ENCODE measurements at regions not wholly inside any gene's neighbourhood (a gene's known extent, or its start where the extent isn't known, plus 50 kb on each side); places are given as distances from the start of the nearest gene placed in this dataset.

DNA sequence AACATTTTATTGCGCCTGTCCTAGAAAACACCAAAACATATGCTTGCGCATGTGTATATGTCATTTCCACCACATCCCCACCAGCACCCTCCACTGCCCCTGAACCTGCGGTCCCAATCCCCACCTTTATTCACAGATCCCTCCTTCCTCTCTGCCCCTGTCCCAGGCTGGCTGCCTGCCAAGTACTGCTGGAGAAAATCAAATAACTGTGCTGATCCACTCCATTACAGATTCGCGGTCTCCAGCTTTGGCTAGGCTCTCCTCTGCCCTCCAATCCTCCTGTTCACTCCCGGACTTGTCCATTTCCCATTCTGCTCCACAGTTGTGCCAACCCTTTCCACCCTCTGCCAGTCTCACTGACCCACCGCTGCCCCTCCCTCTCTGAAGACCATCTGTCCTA lies 59.3 kb upstream of the GJB5 start:
- ATAC-seq (no peak), DNase-seq (ENCODE audit: low read depth, low spot score) (no peak)
- H3K4me1 ChIP-seq (ENCODE audit: control insufficient read depth in 1 of 2, insufficient read depth in 2 of 2, low read length in 2 of 2) = peaks cover 0 to 12% of the 10 kb centered on the region in 2 experiments; a peak in 1 of 4 replicates
- H3K9me2 ChIP-seq (ENCODE audit: insufficient read depth) = no peaks in the 10 kb centered on the region
- intact Hi-C loops (cut with micrococcal nuclease) = no loop called here
- no peak overlapping the region for H2AFZ ChIP-seq (ENCODE audit: low read depth, low read length, poor library complexity, severe bottlenecking)
- no TSS peak for BruUV-seq (replicated peaks)
- no peaks in the 10 kb centered on the region for H3K36me3 ChIP-seq (ENCODE audit: control insufficient read depth in 1 of 2, insufficient read depth in 2 of 2, low read length in 2 of 2)
- no peaks in the 10 kb centered on the region for H3K9me3 ChIP-seq (ENCODE audit: control insufficient read depth in 1 of 2, insufficient read depth in 1 of 2, low read depth in 1 of 2, low read length in 2 of 2)
- peaks cover 21% of the 10 kb centered on the region for H3K27me3 ChIP-seq (ENCODE audit: insufficient read depth, low read length)
- no peak overlapping the region for H3K27ac ChIP-seq (ENCODE audit: low read depth, low read length)
- no peaks in the 10 kb centered on the region for H3K79me2 ChIP-seq (ENCODE audit: insufficient read depth, low read length)
- no peaks in the 10 kb centered on the region for H4K20me1 ChIP-seq (ENCODE audit: insufficient read depth)
- no peak overlapping the region for H3K9ac ChIP-seq (ENCODE audit: low read length)
- CTCF ChIA-PET = interaction anchor here (1.4 to 1.5 kb wide), 3 partner anchors 9 to 47 kb away, joined by 5 to 6 read pairs (median 5); no protein-coding TSS in a partner anchor
- H3K4me3 ChIP-seq (replicated peaks in 1 of 2; ENCODE audit: low read depth in 1 of 2, low read length in 2 of 2) = no peak overlapping the region
- TF ChIP-seq SP1 (IDR thresholded peaks at IDR 0.05; ENCODE audit: low read depth) = no peak
- TF ChIP-seq ZBTB33 (IDR thresholded peaks at IDR 0.05; ENCODE audit: extremely low read depth, insufficient replicate concordance, low read length) = no peak
- no peak for TF ChIP-seq MAX (IDR thresholded peaks at IDR 0.05)
- no peak for TF ChIP-seq EZH2 (IDR thresholded peaks at IDR 0.05)
- no peak for TF ChIP-seq REST (IDR thresholded peaks at IDR 0.05; ENCODE audit: low read depth)
- TF ChIP-seq POLR2AphosphoS5 (IDR thresholded peaks at IDR 0.05; ENCODE audit: low read depth, low read length) = no peak
- no peak for TF ChIP-seq CEBPB (IDR thresholded peaks at IDR 0.05; ENCODE audit: low read depth)
- no peak for TF ChIP-seq CBX3 (IDR thresholded peaks at IDR 0.05; ENCODE audit: low read depth)
- TF ChIP-seq CTCF (IDR thresholded peaks at IDR 0.05 in 2 of 3, conservative IDR thresholded peaks at IDR 0.05 in 1 of 3; ENCODE audit: borderline replicate concordance in 1 of 3, insufficient read depth in 1 of 3, low read depth in 2 of 3, low read length in 2 of 3) = no peak
- no peak for TF ChIP-seq JUND (IDR thresholded peaks at IDR 0.05)
- TF ChIP-seq, protein P1, sequence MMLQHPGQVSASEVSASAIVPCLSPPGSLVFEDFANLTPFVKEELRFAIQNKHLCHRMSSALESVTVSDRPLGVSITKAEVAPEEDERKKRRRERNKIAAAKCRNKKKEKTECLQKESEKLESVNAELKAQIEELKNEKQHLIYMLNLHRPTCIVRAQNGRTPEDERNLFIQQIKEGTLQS (IDR thresholded peaks at IDR 0.05) = no peak
- no peak for TF ChIP-seq ZNF274 (IDR thresholded peaks at IDR 0.05; ENCODE audit: low read depth, low read length)
- no peak for TF ChIP-seq POLR2A (IDR thresholded peaks at IDR 0.05; ENCODE audit: borderline replicate concordance, extremely low read depth, insufficient read depth, insufficient read length)
- TF ChIP-seq SRF (IDR thresholded peaks at IDR 0.05; ENCODE audit: low read depth) = no peak
- TF ChIP-seq RAD21 (IDR thresholded peaks at IDR 0.05; ENCODE audit: low read depth) = no peak
- no peak for TF ChIP-seq ELF1 (IDR thresholded peaks at IDR 0.05; ENCODE audit: borderline replicate concordance, low read depth)
- no peak for TF ChIP-seq EZH2phosphoT487 (IDR thresholded peaks at IDR 0.05; ENCODE audit: borderline replicate concordance)
- POLR2A ChIA-PET = no interaction called here
- no peak overlapping the region for H3K4me2 ChIP-seq (ENCODE audit: low read length)
- RAD21 ChIA-PET (ENCODE audit: low non-redundant PET in 1 of 2, low total read pairs in 2 of 2, uncharacterized antibody in 2 of 2, unreplicated experiment in 2 of 2) = no interaction called here

Measured in HCT116 (cell line).